ENCODE measurements at regions not wholly inside any gene's neighbourhood (a gene's known extent, or its start where the extent isn't known, plus 50 kb on each side); places are given as distances from the start of the nearest gene placed in this dataset.

GRCh38 chr5:27682600-27682999, 644.2 kb upstream of the CDH9 start:
- no peak overlapping the region for H3K27ac Mint-ChIP-seq (ENCODE audit: unreplicated experiment)
- H3K9me3 Mint-ChIP-seq (ENCODE audit: low read depth, unreplicated experiment), result peaks cover 19% of the 10 kb centered on the region
- intact Hi-C loops (cut with micrococcal nuclease; ENCODE audit: unreplicated experiment), result no loop called here
- CTCF ChIA-PET, result no interaction called here
- no TSS peak for BruUV-seq (replicated peaks)
- no peaks in the 10 kb centered on the region for H3K27me3 Mint-ChIP-seq (ENCODE audit: unreplicated experiment)
- H3K4me3 Mint-ChIP-seq (ENCODE audit: low read depth, unreplicated experiment), result no peak overlapping the region
- no peaks in the 10 kb centered on the region for H3K4me1 Mint-ChIP-seq (ENCODE audit: low read depth, unreplicated experiment)
- no peak for TF ChIP-seq CTCF (IDR thresholded peaks at IDR 0.05; ENCODE audit: unreplicated experiment)
- H3K36me3 Mint-ChIP-seq (ENCODE audit: insufficient read depth, unreplicated experiment), result no peaks in the 10 kb centered on the region
- DNase-seq, result peak; percentile 0

- no peaks in the 10 kb centered on the region for H3K4me1 Mint-ChIP-seq (ENCODE audit: low read depth, unreplicated experiment)
- intact Hi-C loops (cut with micrococcal nuclease; ENCODE audit: unreplicated experiment), result no loop called here
- no peaks in the 10 kb centered on the region for H3K36me3 Mint-ChIP-seq (ENCODE audit: insufficient read depth, unreplicated experiment)
- H3K27ac Mint-ChIP-seq (ENCODE audit: unreplicated experiment), result no peak overlapping the region
- CTCF ChIA-PET, result no interaction called here
- no peaks in the 10 kb centered on the region for H3K27me3 Mint-ChIP-seq (ENCODE audit: unreplicated experiment)
- no peak for DNase-seq
- BruUV-seq (replicated peaks), result no TSS peak
- TF ChIP-seq CTCF (IDR thresholded peaks at IDR 0.05; ENCODE audit: unreplicated experiment), result no peak
- H3K4me3 Mint-ChIP-seq (ENCODE audit: low read depth, unreplicated experiment), result no peak overlapping the region
- peaks cover 9% of the 10 kb centered on the region for H3K9me3 Mint-ChIP-seq (ENCODE audit: low read depth, unreplicated experiment)
These were observed 614.1 kb upstream of the CDH9 start for GRCh38 chr5:27652505-27652904.

- H3K9me3 Mint-ChIP-seq (ENCODE audit: low read depth, unreplicated experiment), result no peaks in the 10 kb centered on the region
- no peak for TF ChIP-seq CTCF (IDR thresholded peaks at IDR 0.05; ENCODE audit: unreplicated experiment)
- H3K4me1 Mint-ChIP-seq (ENCODE audit: low read depth, unreplicated experiment), result no peaks in the 10 kb centered on the region
- CTCF ChIA-PET, result no interaction called here
- intact Hi-C loops (cut with micrococcal nuclease; ENCODE audit: unreplicated experiment), result no loop called here
- no TSS peak for BruUV-seq (replicated peaks)
- no peaks in the 10 kb centered on the region for H3K27me3 Mint-ChIP-seq (ENCODE audit: unreplicated experiment)
- no peaks in the 10 kb centered on the region for H3K36me3 Mint-ChIP-seq (ENCODE audit: insufficient read depth, unreplicated experiment)
- no peak overlapping the region for H3K4me3 Mint-ChIP-seq (ENCODE audit: low read depth, unreplicated experiment)
- no peak for DNase-seq
- no peak overlapping the region for H3K27ac Mint-ChIP-seq (ENCODE audit: unreplicated experiment)
These were observed 600.7 kb upstream of the CDH9 start for GRCh38 chr5:27639005-27639612.

- H3K36me3 Mint-ChIP-seq (ENCODE audit: insufficient read depth, unreplicated experiment), result no peaks in the 10 kb centered on the region
- TF ChIP-seq CTCF (IDR thresholded peaks at IDR 0.05; ENCODE audit: unreplicated experiment), result no peak
- CTCF ChIA-PET, result no interaction called here
- H3K4me1 Mint-ChIP-seq (ENCODE audit: low read depth, unreplicated experiment), result no peaks in the 10 kb centered on the region
- BruUV-seq (replicated peaks), result no TSS peak
- DNase-seq, result no peak
- intact Hi-C loops (cut with micrococcal nuclease; ENCODE audit: unreplicated experiment), result no loop called here
- H3K27ac Mint-ChIP-seq (ENCODE audit: unreplicated experiment), result no peak overlapping the region
- H3K4me3 Mint-ChIP-seq (ENCODE audit: low read depth, unreplicated experiment), result no peak overlapping the region
- no peaks in the 10 kb centered on the region for H3K27me3 Mint-ChIP-seq (ENCODE audit: unreplicated experiment)
- H3K9me3 Mint-ChIP-seq (ENCODE audit: low read depth, unreplicated experiment), result peaks cover 7% of the 10 kb centered on the region
These were observed 581.6 kb upstream of the CDH9 start for GRCh38 chr5:27619982-27620381.
